Epithelial cell of proximal tubule (primary cell): ENCODE measurements at regions not wholly inside any gene's neighbourhood (a gene's known extent, or its start where the extent isn't known, plus 50 kb on each side); places are given as distances from the start of the nearest gene placed in this dataset.

ENCODE experiments used
- DNase-seq: peaks from one replicate; pipeline ENCODE4 v3.0.0-alpha.2; 2011; ENCODE audit warnings: low read depth
- H3K4me3 ChIP-seq: 2 replicates; pipeline ENCODE4 v1.5.1; 2011; ENCODE audit warnings: low read depth, mild to moderate bottlenecking, low read length
- TF ChIP-seq, protein P1 (sequence below): conservative IDR thresholded peaks from 2 replicates; pipeline ENCODE4 v1.5.1; 2012; ENCODE audit warnings: low read depth, mild to moderate bottlenecking, low read length

DNA sequence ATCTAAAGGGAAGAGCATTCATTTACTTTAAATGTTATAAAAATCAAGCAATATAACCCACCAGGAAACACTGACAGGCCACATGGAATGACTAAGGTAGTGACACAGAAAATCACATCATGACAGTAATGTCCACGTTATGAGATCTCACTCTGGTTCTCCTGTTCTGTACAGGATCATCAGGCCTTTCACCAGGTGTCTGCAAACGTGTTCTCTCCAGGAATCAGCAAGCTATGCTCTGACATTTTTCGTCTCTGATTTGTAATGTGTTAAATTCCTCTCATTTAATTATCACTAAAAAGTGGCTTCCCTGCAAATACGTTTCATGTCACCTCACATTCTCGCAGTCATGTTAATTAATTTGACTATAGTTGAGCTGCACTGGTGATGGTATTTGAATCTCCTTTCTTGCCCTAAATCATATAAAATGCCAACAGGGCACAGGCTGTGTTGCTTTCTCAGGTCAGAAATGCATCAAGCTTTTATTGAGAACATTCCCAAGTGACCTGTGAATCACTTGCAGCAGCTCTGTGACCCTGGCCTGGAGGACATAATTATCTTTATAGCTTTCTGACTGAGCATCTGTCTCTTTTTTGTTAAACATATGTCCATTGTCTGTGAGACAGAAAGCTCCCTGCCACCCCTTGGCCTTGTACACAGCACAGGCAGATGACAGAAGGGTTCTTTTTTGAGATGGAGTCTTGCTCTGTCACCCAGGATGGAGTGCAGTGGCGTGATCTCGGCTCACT is 196.2 kb downstream of the DIRAS2 start:
- H3K4me3 ChIP-seq, result no peak overlapping the region
- DNase-seq, result no peak
- TF ChIP-seq, protein P1, sequence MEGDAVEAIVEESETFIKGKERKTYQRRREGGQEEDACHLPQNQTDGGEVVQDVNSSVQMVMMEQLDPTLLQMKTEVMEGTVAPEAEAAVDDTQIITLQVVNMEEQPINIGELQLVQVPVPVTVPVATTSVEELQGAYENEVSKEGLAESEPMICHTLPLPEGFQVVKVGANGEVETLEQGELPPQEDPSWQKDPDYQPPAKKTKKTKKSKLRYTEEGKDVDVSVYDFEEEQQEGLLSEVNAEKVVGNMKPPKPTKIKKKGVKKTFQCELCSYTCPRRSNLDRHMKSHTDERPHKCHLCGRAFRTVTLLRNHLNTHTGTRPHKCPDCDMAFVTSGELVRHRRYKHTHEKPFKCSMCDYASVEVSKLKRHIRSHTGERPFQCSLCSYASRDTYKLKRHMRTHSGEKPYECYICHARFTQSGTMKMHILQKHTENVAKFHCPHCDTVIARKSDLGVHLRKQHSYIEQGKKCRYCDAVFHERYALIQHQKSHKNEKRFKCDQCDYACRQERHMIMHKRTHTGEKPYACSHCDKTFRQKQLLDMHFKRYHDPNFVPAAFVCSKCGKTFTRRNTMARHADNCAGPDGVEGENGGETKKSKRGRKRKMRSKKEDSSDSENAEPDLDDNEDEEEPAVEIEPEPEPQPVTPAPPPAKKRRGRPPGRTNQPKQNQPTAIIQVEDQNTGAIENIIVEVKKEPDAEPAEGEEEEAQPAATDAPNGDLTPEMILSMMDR, result no peak

GRCh38 chr9:90447773-90448172 is 194.9 kb downstream of the DIRAS2 start:
- no peak for DNase-seq
- TF ChIP-seq, protein P1, result no peak
- no peak overlapping the region for H3K4me3 ChIP-seq

DNA sequence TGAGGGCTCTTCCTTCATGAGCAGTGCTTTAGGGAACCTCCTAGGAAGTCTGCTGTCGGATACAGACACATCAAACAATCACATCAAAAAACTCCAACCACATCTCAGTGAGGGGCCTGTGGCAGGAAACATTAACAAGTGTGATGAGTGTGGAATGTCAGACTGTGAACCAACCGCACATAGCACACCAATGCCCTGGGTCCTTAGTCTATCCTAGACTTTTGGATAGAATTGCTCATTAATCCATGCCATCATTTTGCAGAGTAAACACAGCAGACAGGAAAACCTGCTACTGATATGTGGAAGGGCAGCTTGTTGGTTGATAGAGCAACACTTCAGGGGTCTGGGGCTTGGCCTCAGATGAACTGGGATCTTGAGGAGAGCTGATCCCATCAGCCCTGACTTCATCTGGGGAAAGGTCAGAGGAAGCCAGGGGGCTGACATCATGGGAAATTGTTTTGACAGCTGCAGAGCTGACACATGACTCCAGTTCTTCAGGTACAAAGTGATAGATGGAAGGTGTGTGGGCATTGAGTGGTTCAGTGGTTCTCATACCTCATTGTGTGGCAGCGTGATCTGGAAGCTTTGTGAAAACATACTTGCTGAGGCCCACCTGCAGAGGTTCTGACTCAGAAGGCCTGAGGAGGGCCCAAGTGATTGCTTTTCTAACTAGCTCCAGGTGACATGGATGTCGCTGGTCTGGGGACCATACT is 193.3 kb downstream of the DIRAS2 start:
- no peak for DNase-seq
- TF ChIP-seq, protein P1, result no peak
- H3K4me3 ChIP-seq, result no peak overlapping the region

DNA sequence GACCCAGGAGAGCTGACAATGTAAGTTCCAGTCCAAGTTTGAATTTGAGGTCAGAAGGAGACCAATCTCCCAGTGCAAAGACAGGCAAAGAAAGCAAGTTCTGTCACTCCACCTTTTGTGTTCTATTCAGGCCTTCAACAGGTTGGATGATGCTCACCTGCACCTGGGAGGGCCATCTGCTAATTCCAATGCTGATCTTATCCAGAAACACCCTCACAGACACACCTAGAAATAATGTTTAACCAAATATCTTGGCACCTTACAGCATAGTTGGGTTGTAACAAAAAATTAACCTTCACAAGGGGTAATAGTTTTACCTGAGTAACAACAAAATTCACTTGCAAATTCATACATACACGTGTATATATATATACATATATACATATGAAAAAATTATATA is 190.8 kb downstream of the DIRAS2 start:
- TF ChIP-seq, protein P1, result no peak
- no peak overlapping the region for H3K4me3 ChIP-seq
- DNase-seq, result no peak

DNA sequence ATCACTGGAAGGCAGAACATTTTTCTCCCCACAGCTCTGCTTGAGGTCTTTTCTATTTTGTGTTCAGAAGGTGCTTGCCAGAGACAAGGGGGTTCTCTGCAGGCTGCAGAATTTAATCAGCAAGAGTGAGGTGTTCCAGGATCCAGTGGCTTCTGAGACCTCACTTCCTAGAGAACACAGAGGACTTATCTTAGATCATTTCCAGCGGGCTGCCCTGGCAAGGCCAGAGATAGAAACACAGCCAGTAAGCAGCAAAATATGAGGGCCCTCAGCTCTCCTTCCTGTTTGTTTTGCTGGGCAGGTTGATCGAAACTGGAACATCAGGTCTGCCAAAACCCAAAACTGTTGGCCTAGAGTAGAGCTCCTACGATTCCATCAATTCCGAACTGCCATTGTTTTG is 187.3 kb downstream of the DIRAS2 start:
- no peak overlapping the region for H3K4me3 ChIP-seq
- TF ChIP-seq, protein P1, result no peak
- no peak for DNase-seq

- DNase-seq, result no peak
- TF ChIP-seq, protein P1, result no peak
These were observed 185.0 kb downstream of the DIRAS2 start for GRCh38 chr9:90457386-90458190.

More at GRCh38 chr9:90457386-90458190, 185.0 kb downstream of the DIRAS2 start:
- no peak overlapping the region for H3K4me3 ChIP-seq
